ENCODE measurements at regions not wholly inside any gene's neighbourhood (a gene's known extent, or its start where the extent isn't known, plus 50 kb on each side); places are given as distances from the start of the nearest gene placed in this dataset.

DNA sequence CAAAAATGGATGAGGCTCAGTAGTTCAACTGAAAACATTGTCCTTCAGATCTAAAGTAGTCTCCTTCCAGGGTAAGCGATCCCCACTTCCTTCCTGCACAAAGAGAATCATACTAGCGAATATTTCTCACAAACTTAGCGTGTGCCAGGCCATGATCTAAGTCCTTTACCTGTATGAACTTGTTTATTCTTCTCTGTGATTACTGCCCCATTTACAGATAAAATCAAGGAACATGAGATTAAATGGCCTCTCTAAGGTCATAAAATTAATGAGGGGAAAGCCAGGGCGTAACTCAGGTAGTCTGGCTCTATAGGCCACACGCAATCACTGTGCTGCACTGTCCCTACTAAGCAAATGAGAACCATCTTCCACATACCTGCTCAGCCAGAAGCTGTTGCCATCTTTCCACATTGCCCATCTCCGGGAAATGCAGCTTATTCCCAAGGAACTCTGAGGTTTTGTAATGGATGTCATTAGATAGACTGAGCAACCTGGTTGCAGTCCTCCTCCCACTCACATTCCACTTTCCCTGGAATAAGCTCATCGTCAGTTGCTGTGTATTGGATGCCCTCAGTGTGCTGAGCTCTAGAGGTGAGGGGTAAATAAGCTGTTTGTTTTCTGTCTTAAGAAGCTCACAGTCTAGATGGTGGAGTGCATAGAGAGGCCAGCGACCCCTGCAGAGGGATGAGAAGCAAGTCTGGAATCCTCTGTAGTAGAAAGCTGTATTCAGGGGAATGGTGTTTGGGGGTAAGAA lies 146.3 kb downstream of the SNX19 start:
- DNase-seq, result no peak
- H3K9ac ChIP-seq (ENCODE audit: low read depth in 2 of 2, low read length in 2 of 2), result no peak overlapping the region
- H3K36me3 ChIP-seq, result no peaks in the 10 kb centered on the region
- no peaks in the 10 kb centered on the region for H3K4me1 ChIP-seq
- H3K27me3 ChIP-seq, result no peaks in the 10 kb centered on the region
- H3K4me3 ChIP-seq, result no peak overlapping the region
- TF ChIP-seq CTCF (IDR thresholded peaks at IDR 0.05), result no peak
- H3K9me3 ChIP-seq, result no peaks in the 10 kb centered on the region
- H3K27ac ChIP-seq, result no peak overlapping the region
- intact Hi-C loops (cut with DNase I), result no loop called here

DNA sequence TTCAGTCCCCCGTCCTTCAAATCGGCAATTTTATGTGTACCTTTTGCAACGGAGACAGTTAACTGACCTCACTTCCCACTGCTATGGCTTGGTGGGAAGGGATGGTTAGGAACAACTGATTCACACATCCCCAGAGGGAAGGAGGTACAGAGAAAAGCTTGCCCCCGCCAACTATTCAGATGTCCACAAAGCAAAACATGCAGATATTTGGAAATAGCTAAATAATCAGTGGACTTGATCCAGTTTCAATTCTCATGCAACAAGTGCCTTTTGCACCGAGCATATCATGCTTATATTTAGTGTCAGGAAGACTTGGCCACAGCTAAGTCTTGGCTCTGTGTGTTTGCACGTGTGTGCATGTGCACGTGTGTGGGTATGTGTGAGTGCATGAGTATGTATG lies 144.6 kb downstream of the SNX19 start:
- H3K36me3 ChIP-seq, result no peaks in the 10 kb centered on the region
- no peak overlapping the region for H3K9ac ChIP-seq (ENCODE audit: low read depth in 2 of 2, low read length in 2 of 2)
- TF ChIP-seq CTCF (IDR thresholded peaks at IDR 0.05), result no peak
- no peaks in the 10 kb centered on the region for H3K9me3 ChIP-seq
- no peaks in the 10 kb centered on the region for H3K4me1 ChIP-seq
- no peak overlapping the region for H3K4me3 ChIP-seq
- DNase-seq, result no peak
- no peak overlapping the region for H3K27ac ChIP-seq
- intact Hi-C loops (cut with DNase I), result no loop called here
- H3K27me3 ChIP-seq, result no peaks in the 10 kb centered on the region

GRCh38 chr11:130772266-130773227 lies 143.7 kb downstream of the SNX19 start:
- TF ChIP-seq CTCF (IDR thresholded peaks at IDR 0.05), result no peak
- Histone ChIP-seq H3K27ac (no peak overlapping the region), H3K36me3 (no peaks in the 10 kb centered on the region), H3K27me3 (no peaks in the 10 kb centered on the region), H3K9ac (ENCODE audit: low read depth in 2 of 2, low read length in 2 of 2) (no peak overlapping the region), H3K4me1 (no peaks in the 10 kb centered on the region), H3K9me3 (no peaks in the 10 kb centered on the region), H3K4me3 (no peak overlapping the region)
- intact Hi-C loops (cut with DNase I), result no loop called here
- peak; percentile 44 for DNase-seq

DNA sequence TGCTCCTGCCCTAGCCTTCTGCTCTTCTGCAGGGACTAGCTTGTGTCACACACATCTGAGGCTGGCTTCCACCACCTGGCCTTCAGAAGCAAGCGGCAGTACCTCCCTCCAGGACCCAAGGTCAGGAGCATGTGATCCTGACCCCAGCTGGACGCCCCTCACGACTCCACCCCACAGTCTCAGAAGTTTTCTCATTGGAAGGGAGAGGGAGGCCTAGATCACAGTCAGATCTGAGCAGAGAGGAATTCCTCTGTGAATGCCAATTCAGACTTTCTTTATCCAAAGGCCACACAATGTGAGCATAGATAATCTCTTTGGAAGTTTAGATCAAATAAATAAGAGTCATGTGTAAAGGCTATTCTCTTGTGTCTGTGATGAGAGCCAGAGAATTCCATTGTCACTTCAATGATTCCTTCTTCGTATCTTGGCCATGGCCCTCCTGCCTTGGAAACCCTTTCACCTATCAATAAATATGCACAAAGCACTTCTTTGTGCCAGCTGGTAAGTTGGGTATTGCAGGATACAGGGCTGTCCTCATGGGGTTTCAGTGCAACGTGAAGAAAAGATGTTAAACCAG lies 142.9 kb downstream of the SNX19 start:
- H3K27me3 ChIP-seq, result no peaks in the 10 kb centered on the region
- no peak for DNase-seq
- TF ChIP-seq CTCF (IDR thresholded peaks at IDR 0.05), result no peak
- H3K9me3 ChIP-seq, result no peaks in the 10 kb centered on the region
- no peak overlapping the region for H3K27ac ChIP-seq
- H3K4me1 ChIP-seq, result no peaks in the 10 kb centered on the region
- no peak overlapping the region for H3K9ac ChIP-seq (ENCODE audit: low read depth in 2 of 2, low read length in 2 of 2)
- intact Hi-C loops (cut with DNase I), result no loop called here
- H3K4me3 ChIP-seq, result no peak overlapping the region
- no peaks in the 10 kb centered on the region for H3K36me3 ChIP-seq

DNA sequence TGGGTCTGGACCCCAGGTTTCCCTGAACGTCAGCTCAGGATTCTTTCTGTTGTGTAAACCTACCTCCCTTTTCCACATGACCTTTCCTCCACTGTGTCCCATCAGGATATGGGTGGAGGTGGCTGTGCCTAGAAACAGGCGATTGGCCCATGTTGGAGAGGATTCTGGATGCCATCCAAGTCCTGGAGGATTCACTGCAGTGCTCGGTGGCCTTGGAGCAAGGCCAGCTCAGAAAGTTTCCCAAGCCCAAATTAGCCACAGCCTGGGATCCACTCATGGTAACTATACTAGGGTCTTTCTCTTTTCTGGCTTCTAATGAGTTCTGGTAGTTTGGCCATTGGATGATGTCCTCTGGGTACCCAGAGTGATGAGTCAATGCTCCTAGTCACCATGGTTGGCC lies 141.6 kb downstream of the SNX19 start:
- no peaks in the 10 kb centered on the region for H3K27me3 ChIP-seq
- no peak overlapping the region for H3K9ac ChIP-seq (ENCODE audit: low read depth in 2 of 2, low read length in 2 of 2)
- intact Hi-C loops (cut with DNase I), result no loop called here
- no peak overlapping the region for H3K27ac ChIP-seq
- TF ChIP-seq CTCF (IDR thresholded peaks at IDR 0.05), result no peak
- H3K9me3 ChIP-seq, result no peaks in the 10 kb centered on the region
- peak; percentile 41 for DNase-seq
- H3K4me3 ChIP-seq, result no peak overlapping the region
- no peaks in the 10 kb centered on the region for H3K4me1 ChIP-seq
- H3K36me3 ChIP-seq, result no peaks in the 10 kb centered on the region
